Liver (tissue), 3 donors: ENCODE measurements at regions not wholly inside any gene's neighbourhood (a gene's known extent, or its start where the extent isn't known, plus 50 kb on each side); places are given as distances from the start of the nearest gene placed in this dataset.

Experiments used
- CTCF ChIP-seq: fragments of 150-350 bp; IDR thresholded peaks from 2 replicates; pipeline ENCODE4 v1.5.1; 2017; ENCODE audit warnings: improper control_type of control experiment, low read depth, low read length; ENCODE audit not compliant: missing input control
- EGR1 ChIP-seq, 2 donors: IDR thresholded peaks; 2 replicates each; pipeline ENCODE4 v1.6.1; 2016 to 2018; ENCODE audit warnings: antibody characterized with exemption in 2 of 2, low read depth in 2 of 2
- RAD21 ChIP-seq, 2 donors: IDR thresholded peaks; 2 replicates each; pipeline ENCODE4 v1.6.1; 2016; ENCODE audit warnings: antibody characterized with exemption in 2 of 2, mild to moderate bottlenecking in 2 of 2
- donor health status: healthy.
- donor health status: healthy.

- no peak for TF ChIP-seq CTCF
- TF ChIP-seq EGR1 (IDR thresholded peaks at IDR 0.05; ENCODE audit: low read depth in 2 of 2), result no peak
- TF ChIP-seq RAD21 (IDR thresholded peaks at IDR 0.05), result no peak
These were observed 263.0 kb upstream of the TOPAZ1 start for GRCh38 chr3:43978708-43979107.
